IPS DF 19.7 (cell line): ENCODE measurements at regions not wholly inside any gene's neighbourhood (a gene's known extent, or its start where the extent isn't known, plus 50 kb on each side); places are given as distances from the start of the nearest gene placed in this dataset.

Experiments used
- DNase-seq: peaks from one replicate; pipeline ENCODE4 v3.0.0-alpha.2; 2013; ENCODE audit warnings: low read depth, low spot score

DNA sequence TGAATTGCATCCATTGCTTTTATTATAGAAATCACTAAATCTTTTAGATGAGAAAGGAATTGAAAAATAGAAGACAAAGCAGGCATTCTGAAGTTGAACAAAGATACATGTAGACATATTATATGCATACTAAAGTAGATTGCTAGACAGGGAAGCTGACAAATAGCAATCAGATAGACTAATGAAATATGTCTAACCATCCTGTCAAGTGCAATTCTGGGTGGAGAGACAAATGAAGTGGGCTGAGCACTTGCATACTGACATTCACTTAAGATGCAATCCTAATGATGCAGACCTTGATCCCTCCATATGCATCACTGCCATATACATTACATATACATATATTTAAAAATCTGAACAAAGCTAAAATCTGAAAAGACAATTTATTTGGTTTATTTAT is 1130.0 kb upstream of the CDH6 start:
- DNase-seq = no peak

DNA sequence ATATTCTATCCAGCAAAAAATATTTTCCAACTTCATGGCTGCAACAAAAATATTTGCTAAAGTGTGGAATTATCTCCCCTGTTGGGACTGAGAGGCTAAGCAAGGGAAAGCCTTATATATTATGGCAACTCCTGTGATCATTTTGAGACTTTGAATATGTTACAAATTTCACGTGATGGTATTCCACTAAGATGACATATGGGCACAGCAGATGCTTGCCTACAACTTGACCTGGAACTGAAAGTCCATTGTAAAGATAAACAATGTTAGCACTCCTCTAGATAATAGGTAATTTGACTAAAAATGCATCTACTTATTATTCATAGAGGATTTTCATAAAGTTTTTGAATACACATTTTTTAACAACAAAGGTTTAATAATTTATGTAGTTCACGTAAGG is 1141.5 kb upstream of the CDH6 start:
- DNase-seq = no peak

DNA sequence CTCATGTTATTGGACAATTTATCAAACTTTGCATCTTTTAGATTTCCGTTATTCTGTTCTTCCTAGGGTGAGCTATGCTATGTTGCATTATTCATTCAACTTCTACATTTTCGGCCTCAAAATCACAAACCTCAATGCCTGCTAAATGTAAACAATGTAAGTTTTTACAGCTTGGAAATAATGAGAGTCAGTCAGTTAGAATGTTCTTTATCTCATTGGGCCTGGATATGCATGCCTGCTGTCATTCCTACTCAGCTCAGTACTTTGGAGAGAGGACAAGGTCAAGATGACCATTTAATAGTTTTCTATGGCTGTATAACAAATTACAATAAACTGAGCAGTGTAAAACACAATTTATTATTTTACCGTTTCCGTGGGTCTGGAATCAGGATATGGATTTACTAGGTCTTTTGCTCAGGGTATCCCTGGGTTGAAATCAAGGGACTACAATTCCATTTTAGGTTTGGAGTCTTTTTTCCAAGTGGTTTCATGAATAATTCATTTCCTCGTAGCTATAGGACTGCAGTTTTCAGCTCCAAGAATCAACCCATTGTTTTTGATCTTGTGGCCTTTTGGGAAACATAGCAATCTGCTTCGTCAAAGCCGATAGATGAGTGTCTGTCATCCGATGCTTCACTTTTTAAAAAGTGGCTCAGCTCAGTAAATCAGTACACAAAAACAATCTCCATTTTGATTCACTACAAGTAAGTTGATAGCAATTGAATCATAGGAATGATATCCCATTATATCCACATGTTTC is 1143.2 kb upstream of the CDH6 start:
- no peak for DNase-seq

DNA sequence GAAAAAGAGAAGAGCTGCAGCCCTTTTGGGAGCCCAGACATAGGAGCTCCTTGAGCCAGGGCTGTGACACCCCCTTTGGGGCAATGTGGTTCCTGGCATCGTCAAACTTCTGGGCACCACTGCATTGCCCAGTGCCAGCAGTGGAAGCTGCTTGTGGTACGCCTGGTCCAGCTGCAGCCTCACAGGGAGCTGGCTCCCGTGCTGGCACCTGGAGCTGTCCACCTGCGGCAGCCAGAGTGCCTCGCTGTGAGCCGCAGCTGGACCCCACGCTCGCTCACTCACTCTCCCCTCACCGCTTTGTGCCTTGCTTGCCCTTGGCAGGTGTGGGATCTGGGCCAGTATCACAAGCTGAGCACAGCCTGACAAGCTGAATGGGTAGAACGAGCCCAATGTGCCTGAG is 1150.8 kb upstream of the CDH6 start:
- DNase-seq = no peak

DNA sequence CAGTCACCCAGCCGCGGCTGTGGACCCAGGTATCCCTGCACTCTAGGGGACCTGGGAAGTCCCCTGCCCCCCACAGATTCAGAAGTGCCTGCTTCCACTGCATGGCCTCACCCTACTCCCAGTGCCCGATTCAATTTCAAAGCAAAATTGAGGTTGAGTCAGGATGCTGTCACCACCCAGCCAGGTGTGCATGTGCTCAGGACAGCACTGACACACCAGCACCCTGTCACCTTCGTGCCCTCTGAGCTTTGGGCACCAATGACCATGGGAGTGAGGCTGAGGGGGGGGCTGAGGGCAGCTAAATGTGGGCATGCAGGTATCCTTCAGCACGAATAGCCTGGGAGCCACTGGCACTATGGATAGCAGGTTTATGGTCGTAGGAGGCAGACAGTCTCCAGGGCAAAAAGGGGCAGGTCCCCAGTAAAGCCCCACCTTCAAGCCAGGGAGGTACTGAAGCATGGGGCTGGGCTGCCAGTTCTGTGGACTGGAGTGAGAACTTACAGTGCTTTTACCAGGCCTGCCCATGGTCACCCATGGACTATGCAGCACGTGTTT is 1151.6 kb upstream of the CDH6 start:
- no peak for DNase-seq

DNA sequence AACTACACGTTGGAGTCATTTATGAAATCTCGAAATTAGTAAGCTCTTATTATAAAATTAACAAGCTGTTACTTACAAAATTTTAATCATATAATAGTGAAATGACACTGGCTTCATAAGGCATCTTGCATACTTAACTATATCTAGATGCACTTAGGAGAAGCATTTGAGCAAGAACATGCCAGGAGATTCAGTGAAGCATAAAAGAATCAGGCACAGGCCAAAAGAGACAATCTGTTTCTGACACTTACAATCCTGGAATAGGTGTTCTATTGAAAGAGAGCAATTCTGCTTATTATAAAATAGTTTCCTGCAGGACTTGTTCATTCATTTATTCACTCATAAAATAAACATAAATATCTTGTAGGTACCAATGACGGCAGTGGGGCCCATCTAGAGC is 1152.2 kb upstream of the CDH6 start:
- DNase-seq = no peak

DNA sequence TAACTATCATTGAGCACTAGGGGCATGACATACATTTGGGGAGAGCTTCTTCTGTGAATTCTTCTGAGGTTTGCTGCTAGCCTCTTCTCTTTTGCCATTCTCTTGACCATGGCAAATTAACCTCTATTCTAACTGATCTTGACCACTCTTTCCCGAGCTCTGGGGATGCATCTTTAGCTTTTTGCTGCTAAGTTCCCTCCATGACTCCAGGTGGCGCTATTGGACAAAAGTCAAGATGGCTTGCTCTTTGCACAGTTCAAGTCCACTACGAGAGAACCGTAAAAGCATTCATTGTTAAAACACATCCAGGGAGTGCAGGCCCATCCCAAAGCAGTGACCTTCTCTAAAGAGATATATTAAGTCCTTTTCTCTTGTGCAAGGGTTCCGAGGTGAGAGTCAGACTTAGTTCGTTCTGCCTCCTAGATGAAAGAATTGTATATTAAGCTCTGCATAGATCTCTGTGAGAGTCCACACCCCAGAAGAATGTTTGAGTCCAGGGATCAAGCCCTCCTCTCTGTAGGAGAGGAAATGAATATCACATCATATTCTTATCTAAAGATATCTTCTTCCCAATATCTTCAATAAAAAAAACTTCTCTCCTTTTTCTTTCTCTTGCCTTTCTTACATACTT is 1152.9 kb upstream of the CDH6 start:
- peak; percentile 20 for DNase-seq

DNA sequence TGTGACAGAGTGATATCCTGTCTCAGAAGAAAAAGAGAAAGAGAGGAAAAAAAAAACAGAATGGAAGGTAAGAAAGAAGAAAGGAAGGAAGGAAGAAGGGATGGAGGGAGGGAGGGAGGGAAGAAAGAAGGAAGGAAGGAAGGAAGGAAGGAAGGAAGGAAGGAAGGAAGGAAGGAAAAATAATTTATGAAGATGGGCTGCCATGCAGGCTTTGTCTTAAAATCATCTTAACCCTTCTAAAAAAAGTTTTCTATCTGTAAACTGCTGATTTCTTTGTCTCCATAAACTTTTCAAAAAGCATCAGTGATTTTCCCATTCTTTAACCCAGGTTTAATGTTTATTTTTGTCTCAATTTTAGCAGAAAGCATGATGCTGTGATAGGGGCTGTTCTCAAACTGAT is 1154.1 kb upstream of the CDH6 start:
- no peak for DNase-seq

GRCh38 chr5:30034870-30035269 is 1158.6 kb upstream of the CDH6 start:
- DNase-seq = no peak

DNA sequence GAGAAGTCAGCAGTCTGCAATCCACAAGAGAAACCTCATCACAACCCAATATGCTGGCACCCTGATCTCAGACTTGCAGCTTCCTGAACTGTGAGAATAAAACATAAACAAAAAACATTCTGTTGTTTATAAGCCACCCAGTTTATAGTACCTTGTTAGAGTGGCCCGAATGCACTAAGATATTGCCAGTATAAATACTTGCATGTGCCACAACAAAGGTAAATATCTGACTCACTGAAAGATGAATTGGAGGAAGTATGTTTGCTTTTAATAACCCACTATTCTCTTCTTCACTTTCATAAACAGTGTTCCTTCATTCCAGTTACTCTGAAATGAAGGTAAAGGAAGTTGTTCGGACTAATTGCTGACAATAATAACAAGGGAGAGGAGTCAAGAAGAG is 1163.4 kb upstream of the CDH6 start:
- no peak for DNase-seq

DNA sequence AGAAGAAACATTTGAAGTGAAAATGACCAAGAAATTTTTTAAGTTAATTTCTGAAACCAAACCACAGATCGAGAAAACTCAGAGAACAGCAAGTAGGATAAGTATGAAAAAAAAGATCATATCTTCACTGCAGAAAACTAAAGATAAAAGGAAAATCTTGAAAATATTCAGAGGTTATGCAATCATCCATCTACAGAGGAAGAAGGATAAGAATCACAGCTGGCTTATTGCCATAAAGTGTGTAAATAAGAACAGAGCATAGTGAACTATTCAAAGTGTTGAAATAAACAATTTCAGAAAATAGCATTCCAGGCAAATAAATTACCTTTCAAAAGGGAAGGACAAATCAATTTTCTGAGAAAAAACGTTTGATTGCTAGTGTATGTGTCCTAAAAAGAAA is 1191.7 kb upstream of the CDH6 start:
- DNase-seq = no peak

GRCh38 chr5:30000231-30000630 is 1193.3 kb upstream of the CDH6 start:
- DNase-seq = no peak

DNA sequence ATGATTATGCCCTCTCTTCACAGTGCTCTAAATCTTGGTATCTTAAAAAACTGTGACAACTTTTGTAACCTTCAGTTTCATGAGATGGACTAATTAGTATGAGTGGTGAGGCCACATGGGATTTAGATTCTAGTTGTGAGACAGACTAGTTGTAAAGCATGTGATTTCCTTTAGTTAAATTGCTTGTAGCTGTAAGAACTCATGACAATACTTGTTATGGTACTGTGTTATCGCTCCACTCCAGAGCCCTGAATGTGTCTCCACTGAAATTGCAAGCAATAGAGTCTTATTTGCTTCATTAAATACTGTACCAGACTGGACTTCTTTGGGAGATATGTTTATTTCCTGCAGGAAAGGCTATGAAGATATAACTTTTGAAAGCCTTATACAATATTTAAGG is 1198.3 kb upstream of the CDH6 start:
- no peak for DNase-seq

DNA sequence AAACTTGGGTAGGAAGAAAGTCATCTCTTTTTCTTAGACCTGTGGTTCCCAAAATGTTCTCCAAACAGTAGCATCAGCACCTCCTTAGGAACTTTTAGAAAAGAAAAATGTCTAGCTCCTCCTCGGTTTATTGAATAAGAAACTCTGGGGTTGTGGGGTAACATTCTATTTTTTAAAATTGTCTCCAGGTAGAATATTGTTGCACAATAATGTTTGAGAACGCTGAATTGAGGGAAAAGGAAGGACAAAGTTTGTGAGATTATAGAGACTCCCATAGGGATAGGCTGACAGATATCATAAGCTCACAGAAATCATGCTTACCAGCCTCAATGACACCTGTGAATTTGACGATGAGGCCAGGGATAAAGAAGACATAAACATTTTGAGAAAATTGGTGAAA is 1199.0 kb upstream of the CDH6 start:
- no peak for DNase-seq

- no peak for DNase-seq
Measured at GRCh38 chr5:29993286-29993685, 1200.2 kb upstream of the CDH6 start.

- no peak for DNase-seq
Measured at GRCh38 chr5:29992248-29992647, 1201.2 kb upstream of the CDH6 start.

DNA sequence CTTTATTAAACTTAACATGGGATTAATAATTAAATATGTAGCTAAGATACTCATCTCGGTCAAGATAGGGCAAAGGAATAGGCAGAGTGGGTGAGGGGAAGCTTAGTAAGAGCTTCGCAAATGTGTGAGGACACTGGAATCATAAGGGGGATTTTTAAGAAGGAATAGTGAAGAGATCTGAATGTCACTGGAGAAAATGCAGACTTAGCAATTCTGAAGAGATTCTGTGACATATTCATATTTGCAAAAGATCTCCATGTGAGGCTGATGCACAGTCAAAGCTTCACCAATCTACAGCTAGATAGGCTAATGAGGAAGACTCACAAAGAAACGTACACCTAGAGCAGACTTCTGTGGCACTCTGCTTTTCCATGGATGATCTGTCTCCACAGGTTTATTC is 1202.8 kb upstream of the CDH6 start:
- DNase-seq = no peak

DNA sequence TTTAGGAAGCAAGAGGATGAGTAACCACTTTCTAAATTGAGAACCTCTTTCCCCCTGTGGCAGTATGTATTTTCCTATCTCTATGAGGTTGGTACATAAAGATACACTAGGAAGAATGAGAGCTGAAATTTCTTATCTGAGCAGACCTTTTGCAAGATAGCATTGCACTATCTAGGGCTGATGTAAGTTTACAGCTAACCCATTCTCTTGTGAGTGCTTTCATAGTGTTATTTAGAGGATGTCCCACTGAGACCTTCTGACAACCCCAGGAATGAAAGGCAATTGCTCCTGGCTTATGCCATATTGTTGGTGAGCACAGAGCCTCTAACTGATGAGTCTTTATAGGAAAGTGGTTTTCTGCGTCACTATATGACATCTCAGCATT is 1209.3 kb upstream of the CDH6 start:
- no peak for DNase-seq

GRCh38 chr5:29983528-29984155 is 1209.8 kb upstream of the CDH6 start:
- DNase-seq = no peak

DNA sequence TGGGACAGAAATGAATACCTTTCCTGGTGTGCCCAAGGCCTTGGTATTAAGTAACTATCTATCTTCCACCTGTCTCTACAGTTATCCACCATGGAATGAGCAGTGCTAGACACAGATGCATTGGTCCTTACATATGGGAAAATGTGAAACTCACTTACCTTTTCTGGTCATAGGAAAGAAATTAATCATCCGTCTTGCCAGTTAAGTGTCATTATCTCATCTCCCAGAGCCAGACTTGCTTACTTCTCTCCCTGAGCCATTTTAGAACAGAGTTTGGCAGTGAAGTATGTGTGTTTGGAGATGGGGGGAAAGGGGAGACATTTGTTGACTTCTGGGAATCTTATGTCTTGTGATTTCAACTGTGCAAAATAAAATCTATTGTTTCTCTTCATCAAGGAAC is 1211.0 kb upstream of the CDH6 start:
- DNase-seq = no peak

DNA sequence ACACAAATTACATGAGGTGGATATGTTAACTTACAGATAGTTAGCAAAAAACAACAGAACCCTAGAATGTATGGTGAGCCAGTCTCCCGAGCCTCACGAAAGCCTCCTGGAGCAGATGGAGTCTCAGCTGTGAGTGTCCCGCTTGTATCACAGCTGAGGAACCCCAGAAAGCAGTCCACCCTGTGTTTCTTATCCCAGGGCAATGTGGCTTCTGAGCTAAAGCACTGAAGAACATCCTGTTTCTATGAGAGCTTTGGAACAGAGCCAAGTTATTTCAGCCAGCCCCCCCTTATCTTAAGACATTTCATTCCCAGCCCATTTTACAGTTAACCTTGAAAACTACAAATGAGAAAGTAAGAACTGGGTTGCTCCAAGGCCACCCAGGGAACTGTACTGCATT is 1220.9 kb upstream of the CDH6 start:
- no peak for DNase-seq

- no peak for DNase-seq
Measured at GRCh38 chr5:29963956-29964355, 1229.5 kb upstream of the CDH6 start.

- no peak for DNase-seq
Measured at GRCh38 chr5:29960323-29960722, 1233.2 kb upstream of the CDH6 start.
